Right cardiac atrium (tissue), 5 donors: ENCODE measurements at regions not wholly inside any gene's neighbourhood (a gene's known extent, or its start where the extent isn't known, plus 50 kb on each side); places are given as distances from the start of the nearest gene placed in this dataset.
"Not testable (repeated sequence)": the region's sequence is repeated elsewhere in the genome, so short reads cannot be mapped to it uniquely, and the experiment has no call there.

Source experiments
- ATAC-seq, 2 donors: fragments of 200-7000 bp; cut with Tn5 transposase; one replicate each; pipeline versions ENCODE4 v1.8.0 to v1.9.1; 2020; ENCODE audit warnings: moderate library complexity in 2 of 2, mild to moderate bottlenecking in 1 of 2
- DNase-seq, 3 donors: peaks; one replicate each; pipeline ENCODE4 v3.0.0-alpha.2; 2020
- H3K27ac ChIP-seq: one replicate; pipeline ENCODE4 v1.5.1; 2013; ENCODE audit warnings: mild to moderate bottlenecking, low read length, control low read depth, moderate library complexity
- H3K27me3 ChIP-seq: one replicate; pipeline ENCODE4 v1.6.1; 2013; ENCODE audit not compliant: control insufficient read depth, insufficient read depth
- H3K4me1 ChIP-seq: one replicate; pipeline ENCODE4 v1.6.1; 2013; ENCODE audit warnings: low read length; ENCODE audit not compliant: control insufficient read depth, insufficient read depth
- H3K4me3 ChIP-seq: one replicate; pipeline ENCODE4 v1.5.1; 2013; ENCODE audit warnings: low read length, control low read depth
- H3K9me3 ChIP-seq: one replicate; pipeline ENCODE4 v1.6.1; 2013; ENCODE audit warnings: low read length; ENCODE audit not compliant: control insufficient read depth
- WGBS: extraction: QIAGEN DNeasy Blood & Tissue Kit; methylation state at CpG from one replicate; pipeline ENCODE4 v1.1.7; 2013; 5-methylcytosine and 5-hydroxymethylcytosine counted together
- intact Hi-C, 4 donors: fragments of 100-400 bp; cut with DNase I; formaldehyde crosslinking; loops; one replicate each; pipeline versions ENCODE4 v1.11.0 to v1.14.0; 2022 to 2023
- donor health status: healthy with polysubstance abuse.
- donor health status: DM: no; HTN: yes; CAD: no.
- donor health status: DM: no; HTN: no; CAD: no.
- donor health status: DM: no; HTN: yes; CAD: no; lungs with severe emphysema.
- donor health status: DM: yes; HTN: yes; CAD: no.

DNA sequence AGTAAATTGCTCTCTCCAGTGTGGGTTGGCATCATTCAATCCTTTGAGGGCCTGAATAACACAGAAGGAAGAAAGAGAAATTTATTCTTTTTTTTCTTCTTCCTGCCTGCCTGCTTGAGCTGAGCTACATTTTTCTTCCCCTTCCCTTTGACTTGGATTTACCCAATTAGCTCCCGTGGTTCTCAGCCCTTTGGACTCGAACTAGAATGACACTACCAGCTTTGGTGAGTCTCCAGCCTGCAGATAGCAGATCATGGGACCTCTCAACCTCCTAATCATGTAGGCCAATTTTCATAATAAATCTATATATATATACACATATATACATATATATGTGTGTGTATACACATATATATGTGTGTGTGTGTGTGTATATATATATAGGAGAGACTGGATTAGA is 128.6 kb downstream of the ISOC1 start:
- Histone ChIP-seq H3K4me1 (no peaks in the 10 kb centered on the region), H3K4me3 (no peak overlapping the region), H3K9me3 (no peaks in the 10 kb centered on the region), H3K27ac (no peak overlapping the region), H3K27me3 (no peaks in the 10 kb centered on the region)
- intact Hi-C loops: no loop called here
- DNase-seq: no peak
- WGBS: 61% methylated on average over 2 of the region's 2 CpGs
- ATAC-seq: no peak

GRCh38 chr5:129228577-129228976 is 134.0 kb downstream of the ISOC1 start:
- 85% methylated on average over 3 of the region's 3 CpGs for WGBS
- DNase-seq (no peak), ATAC-seq (no peak)
- Histone ChIP-seq H3K27ac (no peak overlapping the region), H3K9me3 (no peaks in the 10 kb centered on the region), H3K4me3 (no peak overlapping the region), H3K27me3 (no peaks in the 10 kb centered on the region), H3K4me1 (no peaks in the 10 kb centered on the region)
- intact Hi-C loops: no loop called here

DNA sequence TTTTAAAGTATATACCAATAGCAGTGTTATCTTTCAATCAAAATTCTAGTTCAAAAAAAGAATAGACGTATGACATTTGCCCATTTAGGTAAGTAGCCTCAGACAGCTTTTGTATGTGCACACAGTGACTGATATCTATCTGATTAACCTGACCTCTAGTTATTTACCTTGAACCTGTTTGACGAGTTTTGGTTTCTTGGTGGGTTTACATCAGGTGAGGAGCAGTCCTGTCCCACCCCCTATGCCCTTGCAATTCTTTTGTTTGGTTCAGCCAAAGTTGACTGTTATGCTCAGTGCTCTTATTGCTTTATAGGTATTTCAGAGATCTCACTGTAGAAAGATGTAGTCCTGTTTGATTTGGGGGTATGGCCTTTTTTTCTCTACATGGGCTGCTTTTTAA is 147.2 kb downstream of the ISOC1 start:
- Histone ChIP-seq H3K27ac (no peak overlapping the region), H3K27me3 (no peaks in the 10 kb centered on the region), H3K9me3 (no peaks in the 10 kb centered on the region), H3K4me3 (no peak overlapping the region), H3K4me1 (peaks cover 2% of the 10 kb centered on the region)
- DNase-seq: no peak
- intact Hi-C loops: no loop called here
- no peak for ATAC-seq
- 78% methylated on average over 2 of the region's 2 CpGs for WGBS

- no peak overlapping the region for H3K27ac ChIP-seq
- H3K4me1 ChIP-seq: peaks cover 2% of the 10 kb centered on the region
- no peak overlapping the region for H3K4me3 ChIP-seq
- no peaks in the 10 kb centered on the region for H3K27me3 ChIP-seq
- no peaks in the 10 kb centered on the region for H3K9me3 ChIP-seq
- DNase-seq (no peak), ATAC-seq (peak; percentile 51 to 75)
- intact Hi-C loops: no loop called here
- 23% methylated on average over 1 of the region's 1 CpG for WGBS
These were observed 148.5 kb downstream of the ISOC1 start for GRCh38 chr5:129243039-129243438.

- Histone ChIP-seq H3K27me3 (no peaks in the 10 kb centered on the region), H3K4me3 (no peak overlapping the region), H3K27ac (no peak overlapping the region), H3K9me3 (no peaks in the 10 kb centered on the region), H3K4me1 (peaks cover 2% of the 10 kb centered on the region)
- 83% methylated on average over 1 of the region's 1 CpG for WGBS
- intact Hi-C loops: no loop called here
- ATAC-seq (peak; percentile 20 to 66), DNase-seq (no peak)
These were observed 149.9 kb downstream of the ISOC1 start for GRCh38 chr5:129244478-129244877.

GRCh38 chr5:129245489-129245888 is 150.9 kb downstream of the ISOC1 start:
- Histone ChIP-seq H3K4me1 (peaks cover 2% of the 10 kb centered on the region), H3K27ac (peak overlapping the region; percentile 36), H3K9me3 (no peaks in the 10 kb centered on the region), H3K4me3 (no peak overlapping the region), H3K27me3 (no peaks in the 10 kb centered on the region)
- ATAC-seq (peak; percentile 74 to 81), DNase-seq (no peak)
- intact Hi-C loops: no loop called here

DNA sequence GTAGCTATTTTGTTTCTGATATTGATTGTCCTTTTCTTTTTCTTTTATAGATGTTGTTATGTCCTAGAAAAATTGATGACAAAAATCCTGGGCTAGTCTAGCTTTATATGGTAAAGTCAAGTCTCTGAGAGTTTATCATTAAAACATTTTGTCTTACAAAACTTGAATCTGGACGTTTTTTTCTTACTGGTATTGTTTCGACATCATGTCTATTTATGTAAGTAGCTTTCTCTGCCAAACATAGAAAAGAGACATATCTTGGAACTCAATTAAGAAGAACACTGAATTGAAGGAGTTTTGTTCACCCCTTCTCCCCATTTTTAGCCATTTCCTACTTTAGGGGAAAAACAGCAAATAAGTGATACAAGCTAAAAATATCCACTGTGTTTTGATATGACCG is 151.5 kb downstream of the ISOC1 start:
- Histone ChIP-seq H3K4me1 (peaks cover 2% of the 10 kb centered on the region), H3K27me3 (no peaks in the 10 kb centered on the region), H3K9me3 (no peaks in the 10 kb centered on the region), H3K4me3 (no peak overlapping the region), H3K27ac (no peak overlapping the region)
- no peak for DNase-seq
- intact Hi-C loops: no loop called here
- no peak for ATAC-seq
- WGBS: 38% methylated on average over 3 of the region's 3 CpGs

GRCh38 chr5:129249886-129250285 is 155.3 kb downstream of the ISOC1 start:
- H3K27me3 ChIP-seq: no peaks in the 10 kb centered on the region
- intact Hi-C loops: no loop called here
- no peak overlapping the region for H3K4me3 ChIP-seq
- ATAC-seq (no peak), DNase-seq (no peak)
- peaks cover 2% of the 10 kb centered on the region for H3K4me1 ChIP-seq
- 74% methylated on average over 9 of the region's 9 CpGs for WGBS
- H3K9me3 ChIP-seq: no peaks in the 10 kb centered on the region
- no peak overlapping the region for H3K27ac ChIP-seq

DNA sequence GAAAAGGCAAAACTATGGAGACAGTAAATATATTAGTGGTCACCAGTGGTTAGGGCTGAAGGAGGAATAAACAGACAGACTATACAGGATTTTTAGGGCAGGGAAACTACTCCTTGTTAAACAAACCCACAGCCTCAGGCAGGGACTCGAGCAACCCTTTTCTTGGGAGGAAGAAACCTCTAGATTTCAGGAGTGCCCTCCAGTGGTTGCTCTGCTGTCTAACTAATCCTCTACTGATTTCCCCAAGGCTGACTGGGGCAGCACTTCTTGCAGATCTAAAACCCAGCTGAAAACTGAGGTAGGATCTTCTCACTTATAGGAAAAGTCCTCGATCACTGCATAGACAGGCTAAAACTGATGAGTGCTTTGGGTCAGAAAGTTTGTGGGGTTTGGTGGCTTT is 176.8 kb downstream of the ISOC1 start:
- Histone ChIP-seq H3K4me3 (no peak overlapping the region), H3K27me3 (no peaks in the 10 kb centered on the region), H3K4me1 (no peaks in the 10 kb centered on the region), H3K9me3 (no peaks in the 10 kb centered on the region), H3K27ac (no peak overlapping the region)
- WGBS: 61% methylated on average over 2 of the region's 2 CpGs
- intact Hi-C loops: no loop called here
- ATAC-seq (no peak), DNase-seq (no peak)

GRCh38 chr5:129284010-129284409 is 176.1 kb upstream of the ADAMTS19 start:
- WGBS: 97% methylated on average over 2 of the region's 2 CpGs
- ATAC-seq (no peak), DNase-seq (no peak)
- H3K27me3 ChIP-seq: no peaks in the 10 kb centered on the region
- no peaks in the 10 kb centered on the region for H3K4me1 ChIP-seq
- no peak overlapping the region for H3K4me3 ChIP-seq
- no peak overlapping the region for H3K27ac ChIP-seq
- H3K9me3 ChIP-seq: no peaks in the 10 kb centered on the region
- intact Hi-C loops: no loop called here

DNA sequence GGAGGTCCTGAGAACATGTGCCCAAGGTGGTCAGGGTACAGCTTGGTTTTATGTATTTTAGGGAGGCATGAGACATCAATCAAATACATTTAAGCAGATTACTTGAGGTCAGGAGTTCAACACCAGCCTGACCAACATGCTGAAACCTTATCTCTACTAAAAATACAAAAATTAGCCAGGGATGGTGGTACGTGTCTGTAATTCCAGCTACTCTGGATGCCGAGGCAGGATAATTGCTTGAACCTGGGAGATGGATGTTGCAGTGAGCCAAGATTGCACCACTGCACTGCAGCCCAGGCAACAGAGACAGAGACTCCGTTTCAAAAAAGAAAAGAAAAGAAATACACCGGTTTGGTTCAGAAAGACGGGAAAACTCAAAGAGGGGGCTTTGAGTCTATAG is 165.9 kb upstream of the ADAMTS19 start:
- intact Hi-C loops: not testable (repeated sequence)

GRCh38 chr5:129306725-129307124 is 153.4 kb upstream of the ADAMTS19 start:
- intact Hi-C loops: no loop called here
- no peaks in the 10 kb centered on the region for H3K27me3 ChIP-seq
- H3K4me1 ChIP-seq: no peaks in the 10 kb centered on the region
- WGBS: 94% methylated on average over 6 of the region's 6 CpGs
- no peak overlapping the region for H3K27ac ChIP-seq
- DNase-seq (no peak), ATAC-seq (no peak)
- H3K9me3 ChIP-seq: no peaks in the 10 kb centered on the region
- no peak overlapping the region for H3K4me3 ChIP-seq

More for the DNA sequence above, 165.9 kb upstream of the ADAMTS19 start:
- ATAC-seq, H3K27me3 ChIP-seq, H3K4me1 ChIP-seq, DNase-seq, H3K9me3 ChIP-seq, H3K4me3 ChIP-seq, H3K27ac ChIP-seq: not testable (repeated sequence)
- 79% methylated on average over 5 of the region's 5 CpGs for WGBS
